ENCODE measurements at regions not wholly inside any gene's neighbourhood (a gene's known extent, or its start where the extent isn't known, plus 50 kb on each side); places are given as distances from the start of the nearest gene placed in this dataset.
"Not testable (repeated sequence)": the region's sequence is repeated elsewhere in the genome, so short reads cannot be mapped to it uniquely, and the experiment has no call there.

DNA sequence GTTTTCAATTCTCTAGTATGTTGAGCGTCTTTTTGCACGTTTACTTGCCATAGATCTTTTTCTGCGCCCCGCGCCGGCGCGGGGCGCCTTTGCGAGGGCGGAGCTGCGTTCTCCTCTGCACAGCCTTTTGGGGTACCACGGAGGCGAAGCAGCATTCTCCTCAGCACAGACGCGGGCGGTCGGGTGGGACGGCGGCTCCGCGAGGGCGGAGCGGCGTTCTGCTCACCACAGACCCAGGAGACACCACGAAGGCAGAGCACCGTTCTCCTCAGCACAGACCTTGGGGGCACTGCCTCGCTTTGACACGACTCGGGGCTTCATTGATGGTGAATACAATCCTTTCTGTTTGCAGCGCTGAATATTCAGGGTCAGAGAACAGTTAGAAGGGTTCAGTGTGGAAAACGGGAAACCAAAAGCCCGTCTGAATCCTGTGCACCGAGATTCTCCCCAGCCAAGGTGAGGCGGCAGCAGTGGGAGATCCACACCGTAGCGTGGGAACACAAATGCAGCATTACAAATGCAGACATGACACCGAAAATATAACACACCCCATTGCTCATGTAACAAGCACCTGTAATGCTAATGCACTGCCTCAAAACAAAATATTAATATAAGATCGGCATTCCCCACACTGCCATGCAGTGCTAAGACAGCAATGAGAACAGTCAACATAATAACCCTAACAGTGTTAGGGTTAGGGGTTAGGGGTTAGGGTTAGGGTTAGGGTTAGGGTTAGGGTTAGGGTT, 190.7 kb upstream of the VIPR2 start:
- H3K27me3 ChIP-seq (ENCODE audit: insufficient read depth); H3K27ac ChIP-seq (ENCODE audit: low read depth); H3F3A ChIP-seq (replicated peaks; ENCODE audit: low read depth); H3K27me3 Mint-ChIP-seq (ENCODE audit: insufficient read depth, low read depth, poor library complexity); ATAC-seq; H3K4me1 Mint-ChIP-seq; H3K4me2 ChIP-seq; H3K27ac Mint-ChIP-seq; H3K79me2 ChIP-seq (replicated peaks; ENCODE audit: insufficient read depth); H2AFZ ChIP-seq; H3K4me3 ChIP-seq; H3K4me3 Mint-ChIP-seq; H3K9me2 ChIP-seq (ENCODE audit: insufficient read depth); H3K36me3 ChIP-seq (ENCODE audit: insufficient read depth); H4K20me1 ChIP-seq (replicated peaks; ENCODE audit: insufficient read depth); H3K4me1 ChIP-seq (ENCODE audit: insufficient read depth): not testable (repeated sequence)
- Mint-ChIP-seq H3K36me3 (ENCODE audit: low read depth) (peaks cover 17% of the 10 kb centered on the region), H3K9me3 (peaks cover 45% of the 10 kb centered on the region)
- peak; percentile 0 for DNase-seq (ENCODE audit: low spot score)

DNA sequence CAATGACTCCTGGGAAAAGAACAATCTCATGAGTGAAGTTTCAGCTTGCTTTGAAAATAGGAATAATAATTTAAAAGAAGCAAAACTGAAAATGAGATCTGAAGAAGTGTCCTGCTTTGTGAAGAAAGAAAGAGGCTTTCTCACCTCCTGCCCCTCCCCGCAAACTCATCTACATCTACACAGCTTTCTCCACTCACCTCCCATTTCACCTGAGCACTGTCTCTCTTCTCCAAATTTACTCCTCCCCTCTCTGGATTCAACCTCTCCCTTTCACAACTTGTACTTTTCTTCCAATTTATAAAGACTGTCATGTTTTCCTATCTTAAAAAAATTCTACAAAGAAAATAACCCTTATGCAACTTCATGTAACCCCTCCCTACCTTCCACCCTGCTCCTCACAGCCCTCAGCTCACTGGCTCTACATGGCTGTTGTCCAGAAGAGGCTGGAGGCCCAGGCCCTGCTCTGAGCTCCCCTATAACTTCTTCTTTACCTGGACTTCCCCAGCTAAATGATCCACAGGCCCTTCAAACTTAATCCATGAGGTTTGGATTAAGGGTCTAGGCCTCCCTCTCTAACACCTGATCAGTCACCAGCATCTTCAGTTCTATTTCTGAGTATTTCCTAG, 188.3 kb upstream of the VIPR2 start:
- not testable (repeated sequence) for H3F3A ChIP-seq (replicated peaks; ENCODE audit: low read depth); H3K27me3 ChIP-seq (ENCODE audit: insufficient read depth); H4K20me1 ChIP-seq (replicated peaks; ENCODE audit: insufficient read depth); H3K4me3 Mint-ChIP-seq; H3K4me1 Mint-ChIP-seq; H3K4me3 ChIP-seq; H3K27ac Mint-ChIP-seq; H3K27me3 Mint-ChIP-seq (ENCODE audit: insufficient read depth, low read depth, poor library complexity); ATAC-seq; DNase-seq (ENCODE audit: low spot score); H3K79me2 ChIP-seq (replicated peaks; ENCODE audit: insufficient read depth); H3K9me2 ChIP-seq (ENCODE audit: insufficient read depth); H3K4me1 ChIP-seq (ENCODE audit: insufficient read depth); H2AFZ ChIP-seq; H3K27ac ChIP-seq (ENCODE audit: low read depth); H3K36me3 ChIP-seq (ENCODE audit: insufficient read depth); H3K4me2 ChIP-seq
- peaks cover 68% of the 10 kb centered on the region for H3K9me3 Mint-ChIP-seq
- peaks cover 18% of the 10 kb centered on the region for H3K36me3 Mint-ChIP-seq (ENCODE audit: low read depth)

DNA sequence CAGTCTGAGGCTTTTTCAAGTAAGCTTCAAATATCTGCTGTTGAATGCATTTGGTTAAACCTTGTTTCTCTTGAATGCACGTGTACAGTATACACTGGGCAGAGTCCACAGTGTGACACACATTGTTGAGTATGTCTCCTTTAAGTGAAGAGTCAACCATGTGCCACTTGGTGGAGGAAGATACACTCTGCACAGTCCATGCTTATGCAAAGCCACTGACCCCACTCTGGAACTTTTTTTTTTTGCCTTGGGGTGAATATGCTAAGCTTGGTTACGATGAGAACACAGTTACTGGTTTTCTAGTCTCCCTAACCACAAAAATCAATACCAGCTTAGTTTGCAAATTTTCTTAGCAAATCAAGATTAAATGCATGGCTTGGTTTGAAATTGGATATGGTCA, 186.8 kb upstream of the VIPR2 start:
- H3K4me3 ChIP-seq, result no peak overlapping the region
- no peak overlapping the region for H2AFZ ChIP-seq
- peaks cover 4% of the 10 kb centered on the region; the same call in 1 of the 2 replicates for H3K36me3 ChIP-seq (ENCODE audit: insufficient read depth)
- no peak overlapping the region for H3K4me3 Mint-ChIP-seq
- peaks cover 5% of the 10 kb centered on the region; the same call in 1 of the 2 replicates for H3F3A ChIP-seq (replicated peaks; ENCODE audit: low read depth)
- peaks cover 7% of the 10 kb centered on the region for H3K27me3 Mint-ChIP-seq (ENCODE audit: insufficient read depth, low read depth, poor library complexity)
- H3K9me2 ChIP-seq (ENCODE audit: insufficient read depth), result no peaks in the 10 kb centered on the region
- peaks cover 84% of the 10 kb centered on the region for H3K9me3 Mint-ChIP-seq
- peaks cover 26% of the 10 kb centered on the region for H3K36me3 Mint-ChIP-seq (ENCODE audit: low read depth)
- H3K4me2 ChIP-seq, result no peak overlapping the region
- no peaks in the 10 kb centered on the region for H3K4me1 Mint-ChIP-seq
- no peaks in the 10 kb centered on the region for H3K27me3 ChIP-seq (ENCODE audit: insufficient read depth)
- H4K20me1 ChIP-seq (replicated peaks; ENCODE audit: insufficient read depth), result no peaks in the 10 kb centered on the region
- ATAC-seq (no peak), DNase-seq (ENCODE audit: low spot score) (no peak)
- H3K79me2 ChIP-seq (replicated peaks; ENCODE audit: insufficient read depth), result no peaks in the 10 kb centered on the region
- H3K4me1 ChIP-seq (ENCODE audit: insufficient read depth), result no peaks in the 10 kb centered on the region
- no peak overlapping the region for H3K27ac Mint-ChIP-seq
- H3K27ac ChIP-seq (ENCODE audit: low read depth), result no peak overlapping the region
- TF ChIP-seq, protein P1, sequence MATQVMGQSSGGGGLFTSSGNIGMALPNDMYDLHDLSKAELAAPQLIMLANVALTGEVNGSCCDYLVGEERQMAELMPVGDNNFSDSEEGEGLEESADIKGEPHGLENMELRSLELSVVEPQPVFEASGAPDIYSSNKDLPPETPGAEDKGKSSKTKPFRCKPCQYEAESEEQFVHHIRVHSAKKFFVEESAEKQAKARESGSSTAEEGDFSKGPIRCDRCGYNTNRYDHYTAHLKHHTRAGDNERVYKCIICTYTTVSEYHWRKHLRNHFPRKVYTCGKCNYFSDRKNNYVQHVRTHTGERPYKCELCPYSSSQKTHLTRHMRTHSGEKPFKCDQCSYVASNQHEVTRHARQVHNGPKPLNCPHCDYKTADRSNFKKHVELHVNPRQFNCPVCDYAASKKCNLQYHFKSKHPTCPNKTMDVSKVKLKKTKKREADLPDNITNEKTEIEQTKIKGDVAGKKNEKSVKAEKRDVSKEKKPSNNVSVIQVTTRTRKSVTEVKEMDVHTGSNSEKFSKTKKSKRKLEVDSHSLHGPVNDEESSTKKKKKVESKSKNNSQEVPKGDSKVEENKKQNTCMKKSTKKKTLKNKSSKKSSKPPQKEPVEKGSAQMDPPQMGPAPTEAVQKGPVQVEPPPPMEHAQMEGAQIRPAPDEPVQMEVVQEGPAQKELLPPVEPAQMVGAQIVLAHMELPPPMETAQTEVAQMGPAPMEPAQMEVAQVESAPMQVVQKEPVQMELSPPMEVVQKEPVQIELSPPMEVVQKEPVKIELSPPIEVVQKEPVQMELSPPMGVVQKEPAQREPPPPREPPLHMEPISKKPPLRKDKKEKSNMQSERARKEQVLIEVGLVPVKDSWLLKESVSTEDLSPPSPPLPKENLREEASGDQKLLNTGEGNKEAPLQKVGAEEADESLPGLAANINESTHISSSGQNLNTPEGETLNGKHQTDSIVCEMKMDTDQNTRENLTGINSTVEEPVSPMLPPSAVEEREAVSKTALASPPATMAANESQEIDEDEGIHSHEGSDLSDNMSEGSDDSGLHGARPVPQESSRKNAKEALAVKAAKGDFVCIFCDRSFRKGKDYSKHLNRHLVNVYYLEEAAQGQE (IDR thresholded peaks at IDR 0.05; ENCODE audit: unreplicated experiment), result no peak
- no peak for TF ChIP-seq CREB1 (CRISPR knock-in tag; IDR thresholded peaks at IDR 0.05; ENCODE audit: low read depth)
- no peak for TF ChIP-seq ZNF331 (CRISPR knock-in tag; IDR thresholded peaks at IDR 0.05; ENCODE audit: low read depth)
- TF ChIP-seq EZH2phosphoT487 (IDR thresholded peaks at IDR 0.05; ENCODE audit: unreplicated experiment), result no peak
- no peak for TF ChIP-seq STAT1 (IDR thresholded peaks at IDR 0.05; ENCODE audit: unreplicated experiment)
- TF ChIP-seq, protein P2, sequence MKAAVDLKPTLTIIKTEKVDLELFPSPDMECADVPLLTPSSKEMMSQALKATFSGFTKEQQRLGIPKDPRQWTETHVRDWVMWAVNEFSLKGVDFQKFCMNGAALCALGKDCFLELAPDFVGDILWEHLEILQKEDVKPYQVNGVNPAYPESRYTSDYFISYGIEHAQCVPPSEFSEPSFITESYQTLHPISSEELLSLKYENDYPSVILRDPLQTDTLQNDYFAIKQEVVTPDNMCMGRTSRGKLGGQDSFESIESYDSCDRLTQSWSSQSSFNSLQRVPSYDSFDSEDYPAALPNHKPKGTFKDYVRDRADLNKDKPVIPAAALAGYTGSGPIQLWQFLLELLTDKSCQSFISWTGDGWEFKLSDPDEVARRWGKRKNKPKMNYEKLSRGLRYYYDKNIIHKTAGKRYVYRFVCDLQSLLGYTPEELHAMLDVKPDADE (IDR thresholded peaks at IDR 0.05), result no peak
- no peak for TF ChIP-seq JUNB (IDR thresholded peaks at IDR 0.05; ENCODE audit: unreplicated experiment)

All from GM23338 (cell line).